HEK293 (cell line): ENCODE measurements at regions not wholly inside any gene's neighbourhood (a gene's known extent, or its start where the extent isn't known, plus 50 kb on each side); places are given as distances from the start of the nearest gene placed in this dataset.

ENCODE experiments used
- CTCF ChIA-PET: fragments of 350-600 bp; formaldehyde crosslinking; extraction: SDS; loops from one replicate; lab custom pipeline; 2021; ENCODE audit warnings: antibody characterized with exemption; lab: Yijun Ruan, JAX
- POLR2A ChIA-PET: fragments of 300-600 bp; formaldehyde crosslinking; extraction: SDS; loops from one replicate; lab custom pipeline; 2020; ENCODE audit warnings: antibody characterized with exemption, inconsistent platforms; lab: Yijun Ruan, JAX
- H3K27ac ChIP-seq: fragments of 200-500 bp; sonication (Bioruptor generic); 2 replicates; pipeline ENCODE4 v1.5.1; 2014; ENCODE audit warnings: low read depth, low read length, control low read depth, inconsistent platforms; ENCODE audit errors: extremely low read depth
- H3K36me3 ChIP-seq, 2 experiments: fragments of 200-500 bp in 1 of 2; sonication (Bioruptor generic) in 1 of 2; 1 replicate in 1 of 2; 2 replicates in 1 of 2; pipeline ENCODE4 v1.5.1; 2014 to 2017; ENCODE audit warnings: inconsistent platforms in 2 of 2, low read length in 2 of 2; ENCODE audit not compliant: control insufficient read depth in 2 of 2, insufficient read depth in 1 of 2
- H3K4me1 ChIP-seq: fragments of 200-500 bp; sonication (Bioruptor generic); 2 replicates; pipeline ENCODE4 v1.5.1; 2014; ENCODE audit warnings: mild to moderate bottlenecking, low read length, inconsistent platforms; ENCODE audit not compliant: control insufficient read depth, insufficient read depth
- H3K4me3 ChIP-seq: 2 replicates; pipeline ENCODE4 v1.5.1; 2011; ENCODE audit warnings: low read depth, mild to moderate bottlenecking, control low read depth, low read length, moderate library complexity
- H3K9me3 ChIP-seq: fragments of 200-500 bp; sonication (Bioruptor generic); 2 replicates; pipeline ENCODE4 v1.5.1; 2014; ENCODE audit warnings: low read depth, low read length, inconsistent platforms; ENCODE audit not compliant: control insufficient read depth, insufficient read depth
- GLIS1 ChIP-seq: fragments of 450-650 bp; formaldehyde crosslinking; IDR thresholded peaks from 2 replicates; pipeline ENCODE4 v1.5.1; 2016; ENCODE audit warnings: missing biosample characterization, missing genetic modification characterization
- KLF1 ChIP-seq: fragments of 450-650 bp; formaldehyde crosslinking; IDR thresholded peaks from 2 replicates; pipeline ENCODE4 v1.5.1; 2016; ENCODE audit warnings: missing biosample characterization, missing genetic modification characterization
- SP7 ChIP-seq: fragments of 450-650 bp; formaldehyde crosslinking; IDR thresholded peaks from 2 replicates; pipeline ENCODE4 v1.5.1; 2016; ENCODE audit warnings: missing biosample characterization, missing genetic modification characterization
- ZBTB7A ChIP-seq: fragments of 450-650 bp; formaldehyde crosslinking; IDR thresholded peaks from 2 replicates; pipeline ENCODE4 v1.5.1; 2016; ENCODE audit warnings: low read depth, missing biosample characterization, missing genetic modification characterization
- ZNF391 ChIP-seq: fragments of 450-650 bp; formaldehyde crosslinking; IDR thresholded peaks from 2 replicates; pipeline ENCODE4 v1.5.1; 2016; ENCODE audit warnings: low read depth, missing biosample characterization, missing genetic modification characterization, borderline replicate concordance
- ZNF560 ChIP-seq: fragments of 450-650 bp; formaldehyde crosslinking; IDR thresholded peaks from 2 replicates; pipeline ENCODE4 v1.5.1; 2017; ENCODE audit warnings: missing biosample characterization, missing genetic modification characterization, borderline replicate concordance
- ZNF654 ChIP-seq: fragments of 450-650 bp; formaldehyde crosslinking; IDR thresholded peaks from 2 replicates; pipeline ENCODE4 v1.5.1; 2016; ENCODE audit warnings: low read depth, missing biosample characterization, missing genetic modification characterization
- ZNF777 ChIP-seq: fragments of 450-650 bp; formaldehyde crosslinking; IDR thresholded peaks from 2 replicates; pipeline ENCODE4 v1.5.1; 2017; ENCODE audit warnings: missing biosample characterization, missing genetic modification characterization, borderline replicate concordance
- ZNF792 ChIP-seq: fragments of 450-650 bp; formaldehyde crosslinking; IDR thresholded peaks from 2 replicates; pipeline ENCODE4 v1.5.1; 2016; ENCODE audit warnings: missing biosample characterization, missing genetic modification characterization
- ZXDB ChIP-seq: fragments of 450-650 bp; formaldehyde crosslinking; IDR thresholded peaks from 2 replicates; pipeline ENCODE4 v1.5.1; 2016; ENCODE audit warnings: missing biosample characterization, missing genetic modification characterization
- TF ChIP-seq, protein P1 (sequence below): fragments of 450-650 bp; formaldehyde crosslinking; IDR thresholded peaks from 2 replicates; pipeline ENCODE4 v1.5.1; 2016; ENCODE audit warnings: missing biosample characterization, missing genetic modification characterization
- TF ChIP-seq, protein P2 (sequence below): fragments of 450-650 bp; formaldehyde crosslinking; IDR thresholded peaks from 2 replicates; pipeline ENCODE4 v1.5.1; 2017; ENCODE audit warnings: missing biosample characterization, mild to moderate bottlenecking, missing genetic modification characterization, moderate library complexity
- TF ChIP-seq, protein P3 (sequence below): fragments of 450-650 bp; formaldehyde crosslinking; IDR thresholded peaks from 2 replicates; pipeline ENCODE4 v1.5.1; 2016; ENCODE audit warnings: missing biosample characterization, missing genetic modification characterization
- TF ChIP-seq, protein P4 (sequence below): fragments of 450-650 bp; formaldehyde crosslinking; IDR thresholded peaks from 2 replicates; pipeline ENCODE4 v1.5.1; 2017; ENCODE audit warnings: missing biosample characterization, missing genetic modification characterization
- TF ChIP-seq, protein P5 (sequence below): fragments of 450-650 bp; formaldehyde crosslinking; IDR thresholded peaks from 2 replicates; pipeline ENCODE4 v1.5.1; 2016; ENCODE audit warnings: missing biosample characterization, missing genetic modification characterization
- TF ChIP-seq, protein P6 (sequence below): fragments of 450-650 bp; formaldehyde crosslinking; IDR thresholded peaks from 2 replicates; pipeline ENCODE4 v1.5.1; 2016; ENCODE audit warnings: missing biosample characterization, missing genetic modification characterization, borderline replicate concordance
- TF ChIP-seq, protein P7 (sequence below): fragments of 450-650 bp; formaldehyde crosslinking; IDR thresholded peaks from 2 replicates; pipeline ENCODE4 v1.5.1; 2016; ENCODE audit warnings: missing biosample characterization, missing genetic modification characterization

DNA sequence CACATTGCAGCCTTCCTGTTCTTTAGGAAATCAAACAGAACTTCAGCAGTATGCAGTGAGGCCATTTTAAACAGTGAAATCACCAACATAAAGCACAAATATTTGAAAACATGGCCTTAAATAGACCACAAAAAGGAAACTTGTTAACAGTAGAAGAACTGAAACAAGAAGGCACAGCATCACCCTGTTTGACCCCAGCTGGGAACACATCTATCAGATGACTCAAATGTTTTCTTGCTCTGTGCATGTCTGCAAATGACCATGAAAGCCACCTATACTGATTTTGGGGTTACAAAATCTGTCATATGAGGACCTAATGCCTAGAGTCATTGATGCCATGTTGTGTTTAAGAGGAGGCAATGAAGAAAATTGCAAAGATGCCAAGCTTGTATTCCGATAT is 123.8 kb upstream of the ADGRF1 start:
- TF ChIP-seq ZXDB (tag by site-specific recombination) = no peak
- TF ChIP-seq ZNF777 (tag by site-specific recombination) = no peak
- TF ChIP-seq, protein P1, sequence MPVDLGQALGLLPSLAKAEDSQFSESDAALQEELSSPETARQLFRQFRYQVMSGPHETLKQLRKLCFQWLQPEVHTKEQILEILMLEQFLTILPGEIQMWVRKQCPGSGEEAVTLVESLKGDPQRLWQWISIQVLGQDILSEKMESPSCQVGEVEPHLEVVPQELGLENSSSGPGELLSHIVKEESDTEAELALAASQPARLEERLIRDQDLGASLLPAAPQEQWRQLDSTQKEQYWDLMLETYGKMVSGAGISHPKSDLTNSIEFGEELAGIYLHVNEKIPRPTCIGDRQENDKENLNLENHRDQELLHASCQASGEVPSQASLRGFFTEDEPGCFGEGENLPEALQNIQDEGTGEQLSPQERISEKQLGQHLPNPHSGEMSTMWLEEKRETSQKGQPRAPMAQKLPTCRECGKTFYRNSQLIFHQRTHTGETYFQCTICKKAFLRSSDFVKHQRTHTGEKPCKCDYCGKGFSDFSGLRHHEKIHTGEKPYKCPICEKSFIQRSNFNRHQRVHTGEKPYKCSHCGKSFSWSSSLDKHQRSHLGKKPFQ (tag by site-specific recombination) = no peak
- TF ChIP-seq ZBTB7A (tag by site-specific recombination) = no peak
- no peak for TF ChIP-seq ZNF560
- TF ChIP-seq, protein P2, sequence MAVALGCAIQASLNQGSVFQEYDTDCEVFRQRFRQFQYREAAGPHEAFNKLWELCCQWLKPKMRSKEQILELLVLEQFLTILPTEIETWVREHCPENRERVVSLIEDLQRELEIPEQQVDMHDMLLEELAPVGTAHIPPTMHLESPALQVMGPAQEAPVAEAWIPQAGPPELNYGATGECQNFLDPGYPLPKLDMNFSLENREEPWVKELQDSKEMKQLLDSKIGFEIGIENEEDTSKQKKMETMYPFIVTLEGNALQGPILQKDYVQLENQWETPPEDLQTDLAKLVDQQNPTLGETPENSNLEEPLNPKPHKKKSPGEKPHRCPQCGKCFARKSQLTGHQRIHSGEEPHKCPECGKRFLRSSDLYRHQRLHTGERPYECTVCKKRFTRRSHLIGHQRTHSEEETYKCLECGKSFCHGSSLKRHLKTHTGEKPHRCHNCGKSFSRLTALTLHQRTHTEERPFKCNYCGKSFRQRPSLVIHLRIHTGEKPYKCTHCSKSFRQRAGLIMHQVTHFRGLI = no peak
- TF ChIP-seq, protein P3, sequence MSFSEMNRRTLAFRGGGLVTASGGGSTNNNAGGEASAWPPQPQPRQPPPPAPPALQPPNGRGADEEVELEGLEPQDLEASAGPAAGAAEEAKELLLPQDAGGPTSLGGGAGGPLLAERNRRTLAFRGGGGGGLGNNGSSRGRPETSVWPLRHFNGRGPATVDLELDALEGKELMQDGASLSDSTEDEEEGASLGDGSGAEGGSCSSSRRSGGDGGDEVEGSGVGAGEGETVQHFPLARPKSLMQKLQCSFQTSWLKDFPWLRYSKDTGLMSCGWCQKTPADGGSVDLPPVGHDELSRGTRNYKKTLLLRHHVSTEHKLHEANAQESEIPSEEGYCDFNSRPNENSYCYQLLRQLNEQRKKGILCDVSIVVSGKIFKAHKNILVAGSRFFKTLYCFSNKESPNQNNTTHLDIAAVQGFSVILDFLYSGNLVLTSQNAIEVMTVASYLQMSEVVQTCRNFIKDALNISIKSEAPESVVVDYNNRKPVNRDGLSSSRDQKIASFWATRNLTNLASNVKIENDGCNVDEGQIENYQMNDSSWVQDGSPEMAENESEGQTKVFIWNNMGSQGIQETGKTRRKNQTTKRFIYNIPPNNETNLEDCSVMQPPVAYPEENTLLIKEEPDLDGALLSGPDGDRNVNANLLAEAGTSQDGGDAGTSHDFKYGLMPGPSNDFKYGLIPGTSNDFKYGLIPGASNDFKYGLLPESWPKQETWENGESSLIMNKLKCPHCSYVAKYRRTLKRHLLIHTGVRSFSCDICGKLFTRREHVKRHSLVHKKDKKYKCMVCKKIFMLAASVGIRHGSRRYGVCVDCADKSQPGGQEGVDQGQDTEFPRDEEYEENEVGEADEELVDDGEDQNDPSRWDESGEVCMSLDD (tag by site-specific recombination) = no peak
- TF ChIP-seq, protein P4, sequence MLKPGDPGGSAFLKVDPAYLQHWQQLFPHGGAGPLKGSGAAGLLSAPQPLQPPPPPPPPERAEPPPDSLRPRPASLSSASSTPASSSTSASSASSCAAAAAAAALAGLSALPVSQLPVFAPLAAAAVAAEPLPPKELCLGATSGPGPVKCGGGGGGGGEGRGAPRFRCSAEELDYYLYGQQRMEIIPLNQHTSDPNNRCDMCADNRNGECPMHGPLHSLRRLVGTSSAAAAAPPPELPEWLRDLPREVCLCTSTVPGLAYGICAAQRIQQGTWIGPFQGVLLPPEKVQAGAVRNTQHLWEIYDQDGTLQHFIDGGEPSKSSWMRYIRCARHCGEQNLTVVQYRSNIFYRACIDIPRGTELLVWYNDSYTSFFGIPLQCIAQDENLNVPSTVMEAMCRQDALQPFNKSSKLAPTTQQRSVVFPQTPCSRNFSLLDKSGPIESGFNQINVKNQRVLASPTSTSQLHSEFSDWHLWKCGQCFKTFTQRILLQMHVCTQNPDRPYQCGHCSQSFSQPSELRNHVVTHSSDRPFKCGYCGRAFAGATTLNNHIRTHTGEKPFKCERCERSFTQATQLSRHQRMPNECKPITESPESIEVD (tag by site-specific recombination) = no peak
- no peak for TF ChIP-seq KLF1
- no peak for TF ChIP-seq ZNF792
- TF ChIP-seq, protein P5, sequence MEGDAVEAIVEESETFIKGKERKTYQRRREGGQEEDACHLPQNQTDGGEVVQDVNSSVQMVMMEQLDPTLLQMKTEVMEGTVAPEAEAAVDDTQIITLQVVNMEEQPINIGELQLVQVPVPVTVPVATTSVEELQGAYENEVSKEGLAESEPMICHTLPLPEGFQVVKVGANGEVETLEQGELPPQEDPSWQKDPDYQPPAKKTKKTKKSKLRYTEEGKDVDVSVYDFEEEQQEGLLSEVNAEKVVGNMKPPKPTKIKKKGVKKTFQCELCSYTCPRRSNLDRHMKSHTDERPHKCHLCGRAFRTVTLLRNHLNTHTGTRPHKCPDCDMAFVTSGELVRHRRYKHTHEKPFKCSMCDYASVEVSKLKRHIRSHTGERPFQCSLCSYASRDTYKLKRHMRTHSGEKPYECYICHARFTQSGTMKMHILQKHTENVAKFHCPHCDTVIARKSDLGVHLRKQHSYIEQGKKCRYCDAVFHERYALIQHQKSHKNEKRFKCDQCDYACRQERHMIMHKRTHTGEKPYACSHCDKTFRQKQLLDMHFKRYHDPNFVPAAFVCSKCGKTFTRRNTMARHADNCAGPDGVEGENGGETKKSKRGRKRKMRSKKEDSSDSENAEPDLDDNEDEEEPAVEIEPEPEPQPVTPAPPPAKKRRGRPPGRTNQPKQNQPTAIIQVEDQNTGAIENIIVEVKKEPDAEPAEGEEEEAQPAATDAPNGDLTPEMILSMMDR (tag by site-specific recombination) = no peak
- TF ChIP-seq, protein P6, sequence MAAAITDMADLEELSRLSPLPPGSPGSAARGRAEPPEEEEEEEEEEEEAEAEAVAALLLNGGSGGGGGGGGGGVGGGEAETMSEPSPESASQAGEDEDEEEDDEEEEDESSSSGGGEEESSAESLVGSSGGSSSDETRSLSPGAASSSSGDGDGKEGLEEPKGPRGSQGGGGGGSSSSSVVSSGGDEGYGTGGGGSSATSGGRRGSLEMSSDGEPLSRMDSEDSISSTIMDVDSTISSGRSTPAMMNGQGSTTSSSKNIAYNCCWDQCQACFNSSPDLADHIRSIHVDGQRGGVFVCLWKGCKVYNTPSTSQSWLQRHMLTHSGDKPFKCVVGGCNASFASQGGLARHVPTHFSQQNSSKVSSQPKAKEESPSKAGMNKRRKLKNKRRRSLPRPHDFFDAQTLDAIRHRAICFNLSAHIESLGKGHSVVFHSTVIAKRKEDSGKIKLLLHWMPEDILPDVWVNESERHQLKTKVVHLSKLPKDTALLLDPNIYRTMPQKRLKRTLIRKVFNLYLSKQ (tag by site-specific recombination) = no peak
- TF ChIP-seq, protein P7, sequence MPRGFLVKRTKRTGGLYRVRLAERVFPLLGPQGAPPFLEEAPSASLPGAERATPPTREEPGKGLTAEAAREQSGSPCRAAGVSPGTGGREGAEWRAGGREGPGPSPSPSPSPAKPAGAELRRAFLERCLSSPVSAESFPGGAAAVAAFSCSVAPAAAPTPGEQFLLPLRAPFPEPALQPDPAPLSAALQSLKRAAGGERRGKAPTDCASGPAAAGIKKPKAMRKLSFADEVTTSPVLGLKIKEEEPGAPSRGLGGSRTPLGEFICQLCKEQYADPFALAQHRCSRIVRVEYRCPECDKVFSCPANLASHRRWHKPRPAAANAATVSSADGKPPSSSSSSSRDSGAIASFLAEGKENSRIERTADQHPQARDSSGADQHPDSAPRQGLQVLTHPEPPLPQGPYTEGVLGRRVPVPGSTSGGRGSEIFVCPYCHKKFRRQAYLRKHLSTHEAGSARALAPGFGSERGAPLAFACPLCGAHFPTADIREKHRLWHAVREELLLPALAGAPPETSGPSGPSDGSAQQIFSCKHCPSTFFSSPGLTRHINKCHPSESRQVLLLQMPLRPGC = no peak
- TF ChIP-seq ZNF654 = no peak
- TF ChIP-seq SP7 = no peak
- no peak for TF ChIP-seq ZNF391 (tag by site-specific recombination)
- no peak for TF ChIP-seq GLIS1
- TF ChIP-seq, all 188 proteins: peak for 0
- ChIA-PET POLR2A (interaction anchor here (0.7 kb wide), 1 partner anchor 83 kb away, joined by 3 read pairs; no protein-coding TSS in a partner anchor), CTCF (interaction anchor here (0.9 kb wide), 2 partner anchors 20 to 79 kb away, joined by 3 to 6 read pairs; no protein-coding TSS in a partner anchor)
- Histone ChIP-seq H3K4me1 (peaks cover 8% of the 10 kb centered on the region), H3K4me3 (no peak overlapping the region), H3K27ac (no peak overlapping the region), H3K36me3 (no peaks in the 10 kb centered on the region), H3K9me3 (no peaks in the 10 kb centered on the region)
